ENCODE measurements at regions not wholly inside any gene's neighbourhood (a gene's known extent, or its start where the extent isn't known, plus 50 kb on each side); places are given as distances from the start of the nearest gene placed in this dataset.

DNA sequence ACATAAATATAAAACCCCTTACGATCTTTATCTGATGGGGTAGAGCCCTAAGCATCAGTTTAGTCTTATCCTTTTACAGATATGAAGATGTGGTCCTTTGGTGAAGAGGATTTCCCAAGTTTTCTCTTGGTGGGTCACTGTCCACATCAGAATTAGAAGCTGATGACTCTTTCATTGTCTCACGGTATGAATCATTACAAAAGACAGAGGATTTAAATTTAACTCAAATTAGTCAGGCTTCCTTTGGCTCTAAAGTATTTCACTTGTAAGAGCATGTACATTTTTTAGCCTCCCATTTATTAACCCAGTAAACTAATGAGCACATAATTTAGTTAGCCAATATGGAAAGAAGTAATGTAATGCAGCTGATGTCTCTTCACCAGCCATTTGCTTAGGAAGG is 49.9 kb upstream of the TMEM26 start:
- Histone ChIP-seq H3K27ac (ENCODE audit: low read depth, low read length, poor library complexity, severe bottlenecking) (no peak overlapping the region), H3K4me3 (ENCODE audit: low read depth, low read length, poor library complexity, severe bottlenecking) (no peak overlapping the region), H3K27me3 (replicated peaks; ENCODE audit: insufficient read depth, low read depth, low read length, poor library complexity) (no peaks in the 10 kb centered on the region), H3K9me3 (ENCODE audit: low read depth, low read length, poor library complexity, severe bottlenecking) (no peaks in the 10 kb centered on the region), H3K36me3 (ENCODE audit: insufficient read depth, low read length, poor library complexity, severe bottlenecking) (no peaks in the 10 kb centered on the region), H3K4me1 (ENCODE audit: insufficient read depth, low read length, poor library complexity, severe bottlenecking) (no peaks in the 10 kb centered on the region)
- ChIA-PET POLR2A (ENCODE audit: low non-redundant PET) (no interaction called here), CTCF (no interaction called here)
- BruUV-seq (replicated peaks), result no TSS peak
- DNase-seq (ENCODE audit: low spot score), result no peak
- intact Hi-C loops (cut with micrococcal nuclease; ENCODE audit: unreplicated experiment), result no loop called here
- no peak for TF ChIP-seq EZH2 (IDR thresholded peaks at IDR 0.05; ENCODE audit: borderline replicate concordance, low read depth, low read length, poor library complexity, severe bottlenecking)
- TF ChIP-seq, protein P1, sequence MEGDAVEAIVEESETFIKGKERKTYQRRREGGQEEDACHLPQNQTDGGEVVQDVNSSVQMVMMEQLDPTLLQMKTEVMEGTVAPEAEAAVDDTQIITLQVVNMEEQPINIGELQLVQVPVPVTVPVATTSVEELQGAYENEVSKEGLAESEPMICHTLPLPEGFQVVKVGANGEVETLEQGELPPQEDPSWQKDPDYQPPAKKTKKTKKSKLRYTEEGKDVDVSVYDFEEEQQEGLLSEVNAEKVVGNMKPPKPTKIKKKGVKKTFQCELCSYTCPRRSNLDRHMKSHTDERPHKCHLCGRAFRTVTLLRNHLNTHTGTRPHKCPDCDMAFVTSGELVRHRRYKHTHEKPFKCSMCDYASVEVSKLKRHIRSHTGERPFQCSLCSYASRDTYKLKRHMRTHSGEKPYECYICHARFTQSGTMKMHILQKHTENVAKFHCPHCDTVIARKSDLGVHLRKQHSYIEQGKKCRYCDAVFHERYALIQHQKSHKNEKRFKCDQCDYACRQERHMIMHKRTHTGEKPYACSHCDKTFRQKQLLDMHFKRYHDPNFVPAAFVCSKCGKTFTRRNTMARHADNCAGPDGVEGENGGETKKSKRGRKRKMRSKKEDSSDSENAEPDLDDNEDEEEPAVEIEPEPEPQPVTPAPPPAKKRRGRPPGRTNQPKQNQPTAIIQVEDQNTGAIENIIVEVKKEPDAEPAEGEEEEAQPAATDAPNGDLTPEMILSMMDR (conservative IDR thresholded peaks at IDR 0.05; ENCODE audit: low read depth, low read length), result no peak

Data from A673 (cell line).